IMR-90 (cell line): ENCODE measurements at regions not wholly inside any gene's neighbourhood (a gene's known extent, or its start where the extent isn't known, plus 50 kb on each side); places are given as distances from the start of the nearest gene placed in this dataset.

Experiments
- ATAC-seq: fragments of 200-7000 bp; cut with Tn5 transposase; 2 replicates; pipeline ENCODE4 v1.9.1; 2020; ENCODE audit warnings: low read depth, mild to moderate bottlenecking, moderate library complexity
- BruUV-seq: library from RNA; stranded (reverse); fragments of 400-500 nt; replicated peaks from 2 replicates; lab custom pipeline; 2021; lab: Mats Ljungman, UMichigan
- CTCF ChIA-PET: fragments of 300-600 bp; formaldehyde crosslinking; extraction: SDS; loops from one replicate; lab custom pipeline; 2021; ENCODE audit warnings: antibody characterized with exemption; lab: Yijun Ruan, JAX
- POLR2A ChIA-PET: fragments of 300-600 bp; sonication (Branson Sonifier 250); formaldehyde crosslinking; loops from one replicate; lab custom pipeline; 2022; ENCODE audit warnings: antibody characterized with exemption; ENCODE audit not compliant: unreplicated experiment; lab: Charles Lee
- DNase-seq: peaks from one replicate; pipeline ENCODE4 v3.0.0; 2013
- H2AFZ ChIP-seq: replicated peaks from 2 replicates; pipeline ENCODE3; 2013; ENCODE audit warnings: low read length, mild to moderate bottlenecking; ENCODE audit not compliant: poor library complexity
- H2AK5ac ChIP-seq: 2 replicates; pipeline ENCODE4 v1.6.1; 2013; ENCODE audit warnings: low read depth, low read length, inconsistent platforms
- H2AK9ac ChIP-seq: replicated peaks from 2 replicates; pipeline ENCODE3; 2013; ENCODE audit warnings: mild to moderate bottlenecking, low read depth, low read length, moderate library complexity; ENCODE audit not compliant: poor library complexity
- H2BK120ac ChIP-seq: 2 replicates; pipeline ENCODE4 v1.6.1; 2013; ENCODE audit warnings: low read depth, low read length, inconsistent platforms
- H2BK15ac ChIP-seq: 3 replicates; pipeline ENCODE4 v1.6.1; 2013; ENCODE audit warnings: low read depth, low read length, inconsistent platforms
- H2BK20ac ChIP-seq: 2 replicates; pipeline ENCODE4 v1.6.1; 2013; ENCODE audit warnings: low read depth, mild to moderate bottlenecking, inconsistent platforms, low read length, moderate library complexity
- H2BK5ac ChIP-seq: 2 replicates; pipeline ENCODE4 v1.6.1; 2013; ENCODE audit warnings: mild to moderate bottlenecking, low read depth, low read length, inconsistent platforms; ENCODE audit not compliant: poor library complexity, severe bottlenecking
- H3K14ac ChIP-seq: replicated peaks from 2 replicates; pipeline ENCODE4 v1.6.1; 2013; ENCODE audit warnings: low read depth, low read length, inconsistent platforms
- H3K18ac ChIP-seq: 2 replicates; pipeline ENCODE4 v1.6.1; 2013; ENCODE audit warnings: low read depth, low read length, control low read depth
- H3K23ac ChIP-seq: 2 replicates; pipeline ENCODE4 v1.6.1; 2013; ENCODE audit warnings: low read depth, low read length, inconsistent platforms
- H3K27ac ChIP-seq: 2 replicates; pipeline ENCODE4 v1.5.1; 2013; ENCODE audit warnings: mild to moderate bottlenecking, control low read depth, low read length; ENCODE audit not compliant: insufficient read depth
- H3K27me3 ChIP-seq: 2 replicates; pipeline ENCODE4 v1.6.1; 2013; ENCODE audit warnings: low read length; ENCODE audit not compliant: control insufficient read depth, insufficient read depth
- H3K36me3 ChIP-seq: 2 replicates; pipeline ENCODE4 v1.6.1; 2013; ENCODE audit warnings: low read length, mixed read lengths; ENCODE audit not compliant: control insufficient read depth, insufficient read depth
- H3K4ac ChIP-seq: 2 replicates; pipeline ENCODE4 v1.6.1; 2013; ENCODE audit warnings: low read depth, low read length, inconsistent platforms
- H3K4me1 ChIP-seq: 2 replicates; pipeline ENCODE4 v1.6.1; 2013; ENCODE audit warnings: low read length, mixed read lengths; ENCODE audit not compliant: control insufficient read depth, insufficient read depth
- H3K4me2 ChIP-seq: 2 replicates; pipeline ENCODE4 v1.6.1; 2013; ENCODE audit warnings: low read depth, mild to moderate bottlenecking, control low read depth, low read length, moderate library complexity
- H3K4me3 ChIP-seq: 2 replicates; pipeline ENCODE4 v1.5.1; 2013; ENCODE audit warnings: low read depth, mild to moderate bottlenecking, control low read depth, low read length, moderate library complexity; ENCODE audit not compliant: insufficient read depth
- H3K56ac ChIP-seq: 2 replicates; pipeline ENCODE4 v1.6.1; 2013; ENCODE audit warnings: low read length, inconsistent platforms; ENCODE audit not compliant: insufficient read depth; ENCODE audit errors: extremely low read depth
- H3K79me1 ChIP-seq, 2 experiments: 2 replicates each; pipeline ENCODE4 v1.6.1; 2013; ENCODE audit warnings: low read length in 2 of 2, inconsistent platforms in 1 of 2, low read depth in 1 of 2
- H3K9ac ChIP-seq: 2 replicates; pipeline ENCODE4 v1.6.1; 2013; ENCODE audit warnings: low read depth, low read length, control low read depth
- H3K9me1 ChIP-seq: 2 replicates; pipeline ENCODE4 v1.6.1; 2013; ENCODE audit warnings: low read length, inconsistent platforms; ENCODE audit not compliant: insufficient read depth
- H3K9me3 ChIP-seq: 2 replicates; pipeline ENCODE4 v1.6.1; 2013; ENCODE audit warnings: low read length; ENCODE audit not compliant: control insufficient read depth, insufficient read depth
- H4K20me1 ChIP-seq: 2 replicates; pipeline ENCODE4 v1.6.1; 2013; ENCODE audit warnings: low read length, inconsistent platforms; ENCODE audit not compliant: insufficient read depth
- H4K5ac ChIP-seq: 2 replicates; pipeline ENCODE4 v1.6.1; 2013; ENCODE audit warnings: mild to moderate bottlenecking, low read depth, low read length, control low read depth
- H4K8ac ChIP-seq, 2 experiments: 2 replicates each; pipeline ENCODE4 v1.6.1; 2013; ENCODE audit warnings: low read depth in 2 of 2, low read length in 2 of 2, control low read depth in 1 of 2, inconsistent platforms in 1 of 2
- H4K91ac ChIP-seq: 2 replicates; pipeline ENCODE4 v1.6.1; 2013; ENCODE audit warnings: low read depth, low read length, inconsistent platforms; ENCODE audit not compliant: insufficient read depth
- BHLHE40 ChIP-seq: fragments of 150-350 bp; IDR thresholded peaks from 2 replicates; pipeline ENCODE4 v1.6.1; 2016; ENCODE audit warnings: mild to moderate bottlenecking, low read depth, low read length
- CEBPB ChIP-seq: IDR thresholded peaks from 2 replicates; pipeline ENCODE4 v1.6.1; 2012; ENCODE audit warnings: low read depth, low read length, improper control_type of control experiment
- ELK1 ChIP-seq: fragments of 150-350 bp; IDR thresholded peaks from 2 replicates; pipeline ENCODE4 v1.6.1; 2016; ENCODE audit warnings: low read depth, mild to moderate bottlenecking, low read length, moderate library complexity, borderline replicate concordance
- MAFK ChIP-seq: IDR thresholded peaks from 2 replicates; pipeline ENCODE4 v1.6.1; 2012; ENCODE audit warnings: low read depth, low read length, improper control_type of control experiment
- SMC3 ChIP-seq: fragments of 150-350 bp; IDR thresholded peaks from 2 replicates; pipeline ENCODE4 v1.6.1; 2016; ENCODE audit warnings: low read depth, mild to moderate bottlenecking, antibody characterized with exemption, low read length, moderate library complexity
- WGBS, 2 experiments: methylation state at CpG; one replicate each; pipeline versions ENCODE4 v1.1.5 to v1.1.7; 2013; ENCODE audit warnings: missing lambda C conversion rate in 2 of 2; ENCODE audit not compliant: insufficient read length in 1 of 2; ENCODE audit errors: extremely low coverage in 2 of 2; 5-methylcytosine and 5-hydroxymethylcytosine counted together
- dilution Hi-C: fragments of 300-500 bp; cut with HindIII; formaldehyde crosslinking; loops from one replicate; pipeline ENCODE4 v1.14.3; 2018; ENCODE audit warnings: low sequenced_read_pairs; ENCODE audit not compliant: unreplicated experiment
- in situ Hi-C: fragments of 300-500 bp; cut with MboI; formaldehyde crosslinking; loops from 3 replicates; pipeline ENCODE4 v1.14.3; 2019; ENCODE audit warnings: low sequenced_read_pairs, inconsistent platforms, mixed read lengths
- intact Hi-C: fragments of 100-400 bp; cut with micrococcal nuclease; formaldehyde crosslinking; loops from 2 replicates; pipeline ENCODE4 v1.10.0; 2022

DNA sequence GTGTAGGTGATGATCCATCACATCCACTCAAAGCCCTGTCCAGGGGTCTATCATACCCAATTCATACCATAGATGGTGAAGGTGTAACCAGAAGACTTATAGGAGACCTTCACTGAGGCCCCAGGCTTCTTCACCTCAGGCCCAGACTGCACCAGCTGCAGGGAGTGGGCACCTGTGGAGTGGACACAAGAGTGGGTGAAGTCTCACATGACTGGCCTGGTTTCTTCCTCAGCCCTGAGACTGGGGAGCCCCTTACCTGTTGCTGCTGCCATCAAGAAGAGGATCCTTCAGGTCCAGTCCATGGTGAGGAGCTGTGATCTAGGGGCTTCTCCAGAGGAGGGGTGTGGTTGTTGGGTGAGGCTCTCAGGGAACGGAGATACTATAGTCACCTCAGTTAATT is 851.0 kb downstream of the TMEM121 start:
- H3K36me3 ChIP-seq = no peaks in the 10 kb centered on the region
- POLR2A ChIA-PET = no interaction called here
- H3K27ac ChIP-seq = no peak overlapping the region
- no peaks in the 10 kb centered on the region for H3K4me1 ChIP-seq
- H3K18ac ChIP-seq = no peak overlapping the region
- DNase-seq = no peak
- peaks cover 25% of the 10 kb centered on the region for H3K9me3 ChIP-seq
- H2AK9ac ChIP-seq = no peak overlapping the region
- no peaks in the 10 kb centered on the region for H3K27me3 ChIP-seq
- no peak overlapping the region for H3K4me3 ChIP-seq
- H3K14ac ChIP-seq = no peak overlapping the region
- BruUV-seq = no TSS peak
- no peak for TF ChIP-seq MAFK
- TF ChIP-seq BHLHE40 = no peak
- TF ChIP-seq CEBPB = no peak
- no peak for TF ChIP-seq ELK1
- TF ChIP-seq SMC3 = no peak
- no peak overlapping the region for H3K9ac ChIP-seq
- dilution Hi-C loops = no loop called here
- no peak overlapping the region for H3K23ac ChIP-seq
- CTCF ChIA-PET = no interaction called here
- no peak overlapping the region for H4K8ac ChIP-seq
- no peaks in the 10 kb centered on the region for H3K79me1 ChIP-seq
- in situ Hi-C loops = no loop called here
- no peak overlapping the region for H4K5ac ChIP-seq
- H3K9me1 ChIP-seq = no peaks in the 10 kb centered on the region
- no CpG with 5 or more reads among the region's 1 CpG for WGBS, 2 experiments
- H3K4ac ChIP-seq = no peak overlapping the region
- no peak overlapping the region for H2BK20ac ChIP-seq
- no peak overlapping the region for H4K91ac ChIP-seq
- ATAC-seq = no peak
- H3K4me2 ChIP-seq = no peak overlapping the region
- H2AFZ ChIP-seq = no peak overlapping the region
- H2BK15ac ChIP-seq = no peak overlapping the region
- H2BK5ac ChIP-seq = no peak overlapping the region
- intact Hi-C loops = no loop called here
- H2AK5ac ChIP-seq = no peak overlapping the region
- H3K56ac ChIP-seq = no peak overlapping the region
- no peaks in the 10 kb centered on the region for H4K20me1 ChIP-seq
- no peak overlapping the region for H2BK120ac ChIP-seq
